Hematopoietic multipotent progenitor cell treated with erythropoietin and hydrocortisone succinate and interleukin-3 and kit ligand, for 6 days (in vitro differentiated cells): ENCODE measurements at regions not wholly inside any gene's neighbourhood (a gene's known extent, or its start where the extent isn't known, plus 50 kb on each side); places are given as distances from the start of the nearest gene placed in this dataset.
"Not testable (repeated sequence)": the region's sequence is repeated elsewhere in the genome, so short reads cannot be mapped to it uniquely, and the experiment has no call there.

Experiments
- DNase-seq: peaks from one replicate; pipeline ENCODE4 v3.0.0-alpha.2; 2015

GRCh38 chr4:3645711-3646679 lies 113.8 kb upstream of the LRPAP1 start:
- DNase-seq = no peak

- no peak for DNase-seq
Observed at GRCh38 chr4:3644849-3645627, 112.8 kb upstream of the LRPAP1 start.

GRCh38 chr4:3643518-3644433 lies 111.6 kb upstream of the LRPAP1 start:
- no peak for DNase-seq

GRCh38 chr4:3642806-3643517 lies 110.7 kb upstream of the LRPAP1 start:
- no peak for DNase-seq

- no peak for DNase-seq
Observed at GRCh38 chr4:3642056-3642630, 109.9 kb upstream of the LRPAP1 start.

GRCh38 chr4:3641501-3641900 lies 109.3 kb upstream of the LRPAP1 start:
- DNase-seq = no peak

- no peak for DNase-seq
Observed at GRCh38 chr4:3640587-3640962, 108.4 kb upstream of the LRPAP1 start.

GRCh38 chr4:3639613-3640586 lies 107.7 kb upstream of the LRPAP1 start:
- DNase-seq = no peak

GRCh38 chr4:3638080-3638795 lies 106.0 kb upstream of the LRPAP1 start:
- DNase-seq = no peak

GRCh38 chr4:3637326-3638016 lies 105.2 kb upstream of the LRPAP1 start:
- DNase-seq = no peak

GRCh38 chr4:3636646-3637320 lies 104.6 kb upstream of the LRPAP1 start:
- DNase-seq = no peak

- not testable (repeated sequence) for DNase-seq
Observed at GRCh38 chr4:3636020-3636419, 103.8 kb upstream of the LRPAP1 start.

- DNase-seq = no peak
Observed at GRCh38 chr4:3634894-3635820, 102.9 kb upstream of the LRPAP1 start.

GRCh38 chr4:3634281-3634857 lies 102.1 kb upstream of the LRPAP1 start:
- DNase-seq = no peak

- DNase-seq = not testable (repeated sequence)
Observed at GRCh38 chr4:3633277-3633676, 101.1 kb upstream of the LRPAP1 start.

GRCh38 chr4:3632794-3633193 lies 100.6 kb upstream of the LRPAP1 start:
- DNase-seq = not testable (repeated sequence)
